ENCODE measurements at regions not wholly inside any gene's neighbourhood (a gene's known extent, or its start where the extent isn't known, plus 50 kb on each side); places are given as distances from the start of the nearest gene placed in this dataset.
"Not testable (repeated sequence)": the region's sequence is repeated elsewhere in the genome, so short reads cannot be mapped to it uniquely, and the experiment has no call there.

DNA sequence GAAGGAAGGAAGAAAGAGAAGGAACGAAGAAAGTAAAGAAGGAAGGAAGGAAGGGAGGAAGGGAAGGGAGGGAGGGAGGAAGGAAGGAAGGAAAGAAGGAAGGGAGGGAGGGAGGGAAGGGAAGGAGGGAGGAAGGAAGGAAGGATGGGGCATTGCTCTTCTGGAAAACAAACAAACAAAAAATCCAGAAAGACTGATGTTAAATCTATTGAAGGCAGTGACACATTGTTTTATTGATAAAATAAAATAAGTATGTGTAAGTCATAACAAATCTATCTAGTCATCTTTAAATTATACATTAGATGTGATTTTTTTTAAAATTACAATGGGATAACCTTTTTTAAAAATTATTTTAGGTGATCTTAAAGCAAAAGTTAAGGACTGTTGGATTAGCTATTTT lies 1245.5 kb downstream of the STIM2 start:
- Mint-ChIP-seq H3K27me3 (no peaks in the 10 kb centered on the region), H3K9me3 (ENCODE audit: low read depth) (no peaks in the 10 kb centered on the region), H3K4me3 (no peak overlapping the region), H3K4me1 (ENCODE audit: low read depth) (no peaks in the 10 kb centered on the region), H3K27ac (no peak overlapping the region), H3K36me3 (no peaks in the 10 kb centered on the region)

- Mint-ChIP-seq H3K36me3 (no peaks in the 10 kb centered on the region), H3K4me3 (no peak overlapping the region), H3K27me3 (no peaks in the 10 kb centered on the region), H3K27ac (no peak overlapping the region), H3K9me3 (ENCODE audit: low read depth) (no peaks in the 10 kb centered on the region), H3K4me1 (ENCODE audit: low read depth) (no peaks in the 10 kb centered on the region)
These were observed 1249.2 kb downstream of the STIM2 start for GRCh38 chr4:28109801-28110200.

DNA sequence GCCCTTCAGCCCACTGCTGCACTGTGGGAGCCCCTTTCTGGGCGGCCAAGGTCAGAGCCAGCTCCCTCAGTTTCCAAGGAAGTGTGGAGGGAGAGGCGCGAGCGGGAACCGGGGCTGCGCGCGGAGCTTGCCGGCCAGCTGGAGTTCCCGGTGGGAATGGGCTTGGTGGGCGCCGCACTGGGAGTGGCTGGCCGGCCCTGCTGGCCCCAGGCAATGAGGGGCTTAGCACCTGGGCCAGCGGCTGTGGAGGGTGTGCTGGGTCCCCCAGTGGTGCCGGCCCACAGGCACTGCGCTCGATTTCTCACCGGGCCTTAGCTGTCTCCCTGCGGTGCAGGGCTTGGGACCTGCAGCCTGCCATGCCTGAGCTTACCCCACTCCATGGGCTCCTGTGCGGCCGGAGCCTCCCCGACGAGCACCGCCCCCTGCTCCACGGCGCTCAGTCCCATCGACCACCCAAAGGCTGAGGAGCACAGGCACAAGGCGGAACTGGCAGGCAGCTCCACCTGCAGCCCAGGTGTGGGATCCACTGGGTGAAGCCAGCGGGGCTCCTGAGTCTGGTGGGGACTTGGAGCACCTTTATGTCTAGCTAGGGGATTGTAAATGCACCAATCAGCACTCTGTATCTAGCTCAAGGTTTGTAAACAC lies 1252.2 kb downstream of the STIM2 start:
- not testable (repeated sequence) for H3K27me3 Mint-ChIP-seq; H3K27ac Mint-ChIP-seq; H3K9me3 Mint-ChIP-seq (ENCODE audit: low read depth); H3K4me1 Mint-ChIP-seq (ENCODE audit: low read depth); H3K4me3 Mint-ChIP-seq; H3K36me3 Mint-ChIP-seq

- H3K36me3 Mint-ChIP-seq; H3K9me3 Mint-ChIP-seq (ENCODE audit: low read depth); H3K27ac Mint-ChIP-seq; H3K27me3 Mint-ChIP-seq; H3K4me1 Mint-ChIP-seq (ENCODE audit: low read depth); H3K4me3 Mint-ChIP-seq: not testable (repeated sequence)
These were observed 1252.9 kb downstream of the STIM2 start for GRCh38 chr4:28113586-28113985.

GRCh38 chr4:28116526-28117083 lies 1256.0 kb downstream of the STIM2 start:
- H3K4me1 Mint-ChIP-seq (ENCODE audit: low read depth); H3K9me3 Mint-ChIP-seq (ENCODE audit: low read depth); H3K4me3 Mint-ChIP-seq; H3K27me3 Mint-ChIP-seq; H3K27ac Mint-ChIP-seq; H3K36me3 Mint-ChIP-seq: not testable (repeated sequence)

DNA sequence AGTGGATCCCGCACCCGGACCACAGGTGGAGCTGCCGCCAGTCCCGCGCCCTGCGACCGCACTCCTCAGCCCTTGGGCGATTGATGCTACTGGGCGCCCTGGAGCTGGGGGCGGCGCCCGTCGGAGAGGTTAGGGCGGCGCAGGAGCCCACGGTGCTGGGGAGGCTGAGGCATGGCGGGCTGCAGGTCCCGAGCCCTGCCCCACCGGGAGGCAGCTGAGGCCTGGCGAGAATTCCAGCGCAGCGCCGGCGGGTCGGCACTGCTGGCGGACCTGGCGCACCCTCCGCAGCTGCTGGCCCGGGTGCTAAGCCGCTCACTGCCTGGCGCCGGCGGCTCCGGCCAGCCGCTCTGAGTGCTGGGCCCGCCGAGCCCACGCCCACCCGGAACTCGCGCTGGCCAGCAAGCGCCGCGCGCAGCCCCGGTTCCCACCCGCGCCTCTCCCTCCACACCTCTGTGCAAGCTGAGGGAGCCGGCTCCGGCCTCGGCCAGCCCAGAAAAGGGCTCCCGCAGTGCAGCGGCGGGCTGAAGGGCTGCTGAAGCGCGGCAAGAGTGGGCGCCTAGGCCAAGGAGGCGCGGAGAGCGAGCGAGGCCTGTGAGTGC lies 1256.5 kb downstream of the STIM2 start:
- no peak overlapping the region for H3K4me3 Mint-ChIP-seq
- no peaks in the 10 kb centered on the region for H3K27me3 Mint-ChIP-seq
- no peak overlapping the region for H3K27ac Mint-ChIP-seq
- no peaks in the 10 kb centered on the region for H3K4me1 Mint-ChIP-seq (ENCODE audit: low read depth)
- peaks cover 4% of the 10 kb centered on the region for H3K9me3 Mint-ChIP-seq (ENCODE audit: low read depth)
- H3K36me3 Mint-ChIP-seq, result no peaks in the 10 kb centered on the region

DNA sequence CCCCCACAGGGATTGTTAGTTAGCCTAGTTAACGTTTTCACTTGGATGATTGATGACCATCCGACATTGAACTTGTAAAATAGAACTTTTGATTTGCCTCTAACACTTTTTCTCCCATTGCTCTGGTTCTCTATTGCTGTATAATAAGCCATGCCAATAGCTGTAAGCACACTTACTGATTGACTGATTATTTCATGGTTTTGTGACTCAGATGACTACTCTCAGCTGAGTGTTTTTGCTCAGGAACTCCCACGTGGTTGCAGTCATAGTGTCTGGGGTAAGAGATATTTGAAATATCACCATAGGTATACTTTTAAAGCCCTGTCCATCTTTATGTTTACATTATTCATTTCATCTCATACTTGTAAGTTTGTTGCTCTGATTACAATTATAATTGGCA lies 1285.5 kb downstream of the STIM2 start:
- Mint-ChIP-seq H3K4me3 (no peak overlapping the region), H3K36me3 (no peaks in the 10 kb centered on the region), H3K4me1 (ENCODE audit: low read depth) (no peaks in the 10 kb centered on the region), H3K27me3 (no peaks in the 10 kb centered on the region), H3K9me3 (ENCODE audit: low read depth) (peaks cover 14% of the 10 kb centered on the region), H3K27ac (no peak overlapping the region)

- Mint-ChIP-seq H3K9me3 (ENCODE audit: low read depth) (peaks cover 6% of the 10 kb centered on the region), H3K27ac (no peak overlapping the region), H3K4me1 (ENCODE audit: low read depth) (no peaks in the 10 kb centered on the region), H3K27me3 (no peaks in the 10 kb centered on the region), H3K36me3 (no peaks in the 10 kb centered on the region), H3K4me3 (no peak overlapping the region)
These were observed 1287.6 kb downstream of the STIM2 start for GRCh38 chr4:28148221-28148620.

DNA sequence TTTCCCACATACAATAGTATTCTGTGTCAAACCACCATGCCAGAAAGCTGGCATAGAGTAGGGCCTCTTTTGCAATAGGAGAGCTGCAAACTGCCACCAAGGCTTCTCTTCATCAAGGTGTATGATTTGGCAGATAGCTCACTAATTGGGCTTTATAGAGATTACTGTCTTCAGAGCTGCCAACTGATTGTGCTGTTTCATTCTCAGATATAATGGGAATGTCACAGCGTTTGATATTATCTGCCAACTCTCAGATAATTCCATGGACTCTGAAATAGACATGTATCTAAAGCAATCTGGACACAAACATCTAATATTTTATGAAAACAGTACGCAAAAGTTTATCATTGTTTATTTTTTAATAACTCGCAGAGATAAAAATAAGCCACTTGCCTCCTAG lies 1289.1 kb downstream of the STIM2 start:
- Mint-ChIP-seq H3K27me3 (no peaks in the 10 kb centered on the region), H3K36me3 (no peaks in the 10 kb centered on the region), H3K27ac (no peak overlapping the region), H3K4me3 (no peak overlapping the region), H3K9me3 (ENCODE audit: low read depth) (peaks cover 6% of the 10 kb centered on the region), H3K4me1 (ENCODE audit: low read depth) (no peaks in the 10 kb centered on the region)

- Mint-ChIP-seq H3K27ac (no peak overlapping the region), H3K36me3 (no peaks in the 10 kb centered on the region), H3K9me3 (ENCODE audit: low read depth) (peaks cover 3% of the 10 kb centered on the region), H3K4me3 (no peak overlapping the region), H3K27me3 (no peaks in the 10 kb centered on the region), H3K4me1 (ENCODE audit: low read depth) (no peaks in the 10 kb centered on the region)
These were observed 1290.7 kb downstream of the STIM2 start for GRCh38 chr4:28151314-28151713.

GRCh38 chr4:28167411-28167810 lies 1306.8 kb downstream of the STIM2 start:
- no peaks in the 10 kb centered on the region for H3K27me3 Mint-ChIP-seq
- no peaks in the 10 kb centered on the region for H3K4me1 Mint-ChIP-seq (ENCODE audit: low read depth)
- no peaks in the 10 kb centered on the region for H3K36me3 Mint-ChIP-seq
- peaks cover 7% of the 10 kb centered on the region for H3K9me3 Mint-ChIP-seq (ENCODE audit: low read depth)
- no peak overlapping the region for H3K27ac Mint-ChIP-seq
- no peak overlapping the region for H3K4me3 Mint-ChIP-seq

DNA sequence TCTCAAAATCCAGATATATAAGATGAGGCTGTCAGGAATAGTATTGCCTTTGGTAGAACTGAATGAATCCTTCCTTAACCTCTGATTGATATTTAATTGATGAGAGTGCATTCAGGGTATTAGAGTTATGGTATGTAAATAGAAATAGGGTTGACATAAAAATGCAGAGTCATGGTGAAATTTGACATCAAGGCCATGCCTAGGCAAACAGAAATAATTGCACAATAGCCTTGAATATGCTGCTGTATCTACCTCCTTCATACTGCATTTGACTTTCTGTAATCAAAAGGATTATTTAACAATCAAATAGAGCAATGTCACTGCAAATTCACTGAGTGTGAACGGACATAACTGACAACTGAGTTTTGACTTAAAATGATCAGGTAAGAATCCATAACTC lies 1316.3 kb downstream of the STIM2 start:
- peaks cover 4% of the 10 kb centered on the region for H3K9me3 Mint-ChIP-seq (ENCODE audit: low read depth)
- H3K27me3 Mint-ChIP-seq, result no peaks in the 10 kb centered on the region

GRCh38 chr4:28177641-28178040 lies 1317.0 kb downstream of the STIM2 start:
- Mint-ChIP-seq H3K4me1 (ENCODE audit: low read depth) (no peaks in the 10 kb centered on the region), H3K27ac (no peak overlapping the region), H3K27me3 (no peaks in the 10 kb centered on the region), H3K36me3 (no peaks in the 10 kb centered on the region), H3K9me3 (ENCODE audit: low read depth) (peaks cover 4% of the 10 kb centered on the region), H3K4me3 (no peak overlapping the region)

More for the DNA sequence above, 1316.3 kb downstream of the STIM2 start:
- Mint-ChIP-seq H3K36me3 (no peaks in the 10 kb centered on the region), H3K4me3 (no peak overlapping the region), H3K4me1 (ENCODE audit: low read depth) (no peaks in the 10 kb centered on the region), H3K27ac (no peak overlapping the region)

GRCh38 chr4:28179126-28179525 lies 1318.5 kb downstream of the STIM2 start:
- no peak overlapping the region for H3K4me3 Mint-ChIP-seq
- no peaks in the 10 kb centered on the region for H3K4me1 Mint-ChIP-seq (ENCODE audit: low read depth)
- peaks cover 4% of the 10 kb centered on the region for H3K9me3 Mint-ChIP-seq (ENCODE audit: low read depth)
- no peaks in the 10 kb centered on the region for H3K36me3 Mint-ChIP-seq
- no peak overlapping the region for H3K27ac Mint-ChIP-seq
- no peaks in the 10 kb centered on the region for H3K27me3 Mint-ChIP-seq

DNA sequence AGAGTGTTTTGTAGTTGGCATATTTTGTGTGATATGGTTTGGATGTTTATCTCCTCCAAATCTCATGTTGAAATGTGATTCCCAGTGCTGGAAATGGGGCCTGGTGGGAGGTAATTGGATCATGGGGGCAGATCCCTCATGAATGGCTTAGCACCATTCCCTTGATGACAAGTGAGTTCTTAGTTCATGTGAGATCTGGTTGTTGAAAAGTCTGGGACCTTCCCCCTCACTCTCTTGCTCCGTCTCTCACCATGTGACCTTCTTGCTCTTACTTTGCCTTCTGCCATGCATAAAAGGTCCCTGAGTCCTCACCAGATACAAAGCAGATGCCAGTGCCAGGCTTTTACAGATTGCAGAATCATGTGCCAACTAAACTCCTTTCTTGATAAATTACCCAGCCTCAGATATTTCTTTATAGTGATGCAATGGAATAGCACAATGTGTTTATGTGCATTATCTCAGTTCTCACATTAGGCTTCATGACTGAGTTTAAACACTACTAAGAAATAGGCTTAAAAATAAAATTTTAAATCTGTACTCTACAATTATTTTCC lies 1348.8 kb downstream of the STIM2 start:
- no peaks in the 10 kb centered on the region for H3K27me3 Mint-ChIP-seq
- H3K36me3 Mint-ChIP-seq, result no peaks in the 10 kb centered on the region
- H3K4me3 Mint-ChIP-seq, result no peak overlapping the region
- H3K4me1 Mint-ChIP-seq (ENCODE audit: low read depth), result no peaks in the 10 kb centered on the region
- peaks cover 11% of the 10 kb centered on the region for H3K9me3 Mint-ChIP-seq (ENCODE audit: low read depth)
- H3K27ac Mint-ChIP-seq, result no peak overlapping the region
